Cardiac muscle cell (in vitro differentiated cells and primary cell): ENCODE measurements at regions not wholly inside any gene's neighbourhood (a gene's known extent, or its start where the extent isn't known, plus 50 kb on each side); places are given as distances from the start of the nearest gene placed in this dataset.
A peak's percentile ranks its signal among the peaks of the same experiment; 100 is the strongest.

Experiments used
- DNase-seq, 2 donors: peaks; one replicate each; pipeline versions ENCODE4 v3.0.0 to v3.0.0-alpha.2; 2010 to 2017; ENCODE audit warnings: low read depth in 1 of 2, low spot score in 1 of 2
- H3K27ac ChIP-seq: fragments of 200-600 bp; sonication (generic); 2 replicates; pipeline ENCODE4 v1.5.1; 2016
- H3K27me3 ChIP-seq: fragments of 200-600 bp; sonication (generic); 2 replicates; pipeline ENCODE4 v1.6.0; 2016; ENCODE audit warnings: control low read depth
- H3K36me3 ChIP-seq: fragments of 200-600 bp; sonication (generic); 2 replicates; pipeline ENCODE4 v1.5.1; 2016; ENCODE audit warnings: control low read depth
- H3K4me1 ChIP-seq: fragments of 200-600 bp; sonication (generic); 2 replicates; pipeline ENCODE4 v1.8.1; 2017; ENCODE audit warnings: low read depth, mild to moderate bottlenecking, mixed run types
- H3K4me3 ChIP-seq: fragments of 200-600 bp; sonication (generic); 2 replicates; pipeline ENCODE4 v1.5.1; 2016; ENCODE audit warnings: mild to moderate bottlenecking
- H3K9me3 ChIP-seq: fragments of 200-600 bp; sonication (generic); 2 replicates; pipeline ENCODE4 v1.5.1; 2017; ENCODE audit warnings: low read depth, mild to moderate bottlenecking, control low read depth
- TF ChIP-seq, protein P1 (sequence below): IDR thresholded peaks from 2 replicates; pipeline ENCODE4 v1.5.1; 2012; ENCODE audit warnings: low read depth, mild to moderate bottlenecking, low read length

- Histone ChIP-seq H3K27ac (no peak overlapping the region), H3K36me3 (no peaks in the 10 kb centered on the region)
These were observed 73.8 kb upstream of the SFMBT2 start for GRCh38 chr10:7484456-7485243.

DNA sequence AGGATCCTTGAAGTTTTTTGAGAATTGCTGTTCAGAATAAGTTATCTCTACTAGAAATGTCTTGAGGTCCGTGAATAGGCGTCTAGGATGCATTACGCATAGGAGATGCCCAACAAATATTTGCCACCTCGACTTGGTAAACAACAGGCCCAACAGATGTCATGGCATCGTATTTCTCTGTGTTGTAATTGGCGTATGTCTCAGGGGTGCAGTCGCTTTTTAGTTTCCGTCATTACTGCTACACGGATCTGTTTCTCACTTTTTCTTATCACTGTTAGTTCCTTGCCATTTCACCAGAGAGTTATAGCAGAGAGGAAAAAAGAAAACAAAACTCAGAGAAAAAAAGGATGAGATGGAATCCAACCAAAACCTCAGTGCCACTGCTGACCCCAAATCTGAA, 73.0 kb upstream of the SFMBT2 start:
- Histone ChIP-seq H3K36me3 (no peaks in the 10 kb centered on the region), H3K27ac (no peak overlapping the region)
- TF ChIP-seq, protein P1, sequence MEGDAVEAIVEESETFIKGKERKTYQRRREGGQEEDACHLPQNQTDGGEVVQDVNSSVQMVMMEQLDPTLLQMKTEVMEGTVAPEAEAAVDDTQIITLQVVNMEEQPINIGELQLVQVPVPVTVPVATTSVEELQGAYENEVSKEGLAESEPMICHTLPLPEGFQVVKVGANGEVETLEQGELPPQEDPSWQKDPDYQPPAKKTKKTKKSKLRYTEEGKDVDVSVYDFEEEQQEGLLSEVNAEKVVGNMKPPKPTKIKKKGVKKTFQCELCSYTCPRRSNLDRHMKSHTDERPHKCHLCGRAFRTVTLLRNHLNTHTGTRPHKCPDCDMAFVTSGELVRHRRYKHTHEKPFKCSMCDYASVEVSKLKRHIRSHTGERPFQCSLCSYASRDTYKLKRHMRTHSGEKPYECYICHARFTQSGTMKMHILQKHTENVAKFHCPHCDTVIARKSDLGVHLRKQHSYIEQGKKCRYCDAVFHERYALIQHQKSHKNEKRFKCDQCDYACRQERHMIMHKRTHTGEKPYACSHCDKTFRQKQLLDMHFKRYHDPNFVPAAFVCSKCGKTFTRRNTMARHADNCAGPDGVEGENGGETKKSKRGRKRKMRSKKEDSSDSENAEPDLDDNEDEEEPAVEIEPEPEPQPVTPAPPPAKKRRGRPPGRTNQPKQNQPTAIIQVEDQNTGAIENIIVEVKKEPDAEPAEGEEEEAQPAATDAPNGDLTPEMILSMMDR = no peak

More at GRCh38 chr10:7484456-7485243, 73.8 kb upstream of the SFMBT2 start:
- no peaks in the 10 kb centered on the region for H3K27me3 ChIP-seq
- no peak for DNase-seq
- H3K4me3 ChIP-seq = no peak overlapping the region
- TF ChIP-seq, protein P1 = no peak
- H3K9me3 ChIP-seq = no peaks in the 10 kb centered on the region
- H3K4me1 ChIP-seq = peaks cover 18% of the 10 kb centered on the region

GRCh38 chr10:7482992-7483391, 72.2 kb upstream of the SFMBT2 start:
- no peak overlapping the region for H3K4me3 ChIP-seq
- no peak for DNase-seq
- H3K9me3 ChIP-seq = no peaks in the 10 kb centered on the region
- TF ChIP-seq, protein P1 = no peak
- peaks cover 7% of the 10 kb centered on the region for H3K4me1 ChIP-seq
- H3K36me3 ChIP-seq = no peaks in the 10 kb centered on the region
- H3K27me3 ChIP-seq = no peaks in the 10 kb centered on the region
- H3K27ac ChIP-seq = no peak overlapping the region

More for the DNA sequence above, 73.0 kb upstream of the SFMBT2 start:
- no peaks in the 10 kb centered on the region for H3K27me3 ChIP-seq
- peaks cover 15% of the 10 kb centered on the region for H3K4me1 ChIP-seq
- no peaks in the 10 kb centered on the region for H3K9me3 ChIP-seq
- H3K4me3 ChIP-seq = no peak overlapping the region
- DNase-seq = no peak

GRCh38 chr10:7481368-7481765, 70.5 kb upstream of the SFMBT2 start:
- Histone ChIP-seq H3K4me1 (peaks cover 9% of the 10 kb centered on the region), H3K36me3 (no peaks in the 10 kb centered on the region), H3K27ac (no peak overlapping the region), H3K27me3 (no peaks in the 10 kb centered on the region), H3K4me3 (no peak overlapping the region), H3K9me3 (no peaks in the 10 kb centered on the region)
- TF ChIP-seq, protein P1 = no peak
- peak in 1 of 2 donors; percentile 32 for DNase-seq

- TF ChIP-seq, protein P1 = no peak
- DNase-seq = no peak
- Histone ChIP-seq H3K36me3 (no peaks in the 10 kb centered on the region), H3K4me3 (no peak overlapping the region), H3K27ac (no peak overlapping the region), H3K9me3 (no peaks in the 10 kb centered on the region), H3K27me3 (no peaks in the 10 kb centered on the region), H3K4me1 (peaks cover 14% of the 10 kb centered on the region)
These were observed 70.0 kb upstream of the SFMBT2 start for GRCh38 chr10:7480742-7481367.
